ENCODE measurements at regions not wholly inside any gene's neighbourhood (a gene's known extent, or its start where the extent isn't known, plus 50 kb on each side); places are given as distances from the start of the nearest gene placed in this dataset.
"Not testable (repeated sequence)": the region's sequence is repeated elsewhere in the genome, so short reads cannot be mapped to it uniquely, and the experiment has no call there.

GRCh38 chr1:228555074-228555994 is 68.2 kb downstream of the RNF187 start:
- Histone ChIP-seq H3K4me1 (no peaks in the 10 kb centered on the region), H3K27ac (no peak overlapping the region), H3K27me3 (no peaks in the 10 kb centered on the region), H3K4me3 (no peak overlapping the region), H3K36me3 (no peaks in the 10 kb centered on the region), H3K9me3 (no peaks in the 10 kb centered on the region)
- intact Hi-C loops (cut with DNase I) = no loop called here
- ATAC-seq (peak; percentile 20), DNase-seq (peak; percentile 61)
- TF ChIP-seq, protein P1, sequence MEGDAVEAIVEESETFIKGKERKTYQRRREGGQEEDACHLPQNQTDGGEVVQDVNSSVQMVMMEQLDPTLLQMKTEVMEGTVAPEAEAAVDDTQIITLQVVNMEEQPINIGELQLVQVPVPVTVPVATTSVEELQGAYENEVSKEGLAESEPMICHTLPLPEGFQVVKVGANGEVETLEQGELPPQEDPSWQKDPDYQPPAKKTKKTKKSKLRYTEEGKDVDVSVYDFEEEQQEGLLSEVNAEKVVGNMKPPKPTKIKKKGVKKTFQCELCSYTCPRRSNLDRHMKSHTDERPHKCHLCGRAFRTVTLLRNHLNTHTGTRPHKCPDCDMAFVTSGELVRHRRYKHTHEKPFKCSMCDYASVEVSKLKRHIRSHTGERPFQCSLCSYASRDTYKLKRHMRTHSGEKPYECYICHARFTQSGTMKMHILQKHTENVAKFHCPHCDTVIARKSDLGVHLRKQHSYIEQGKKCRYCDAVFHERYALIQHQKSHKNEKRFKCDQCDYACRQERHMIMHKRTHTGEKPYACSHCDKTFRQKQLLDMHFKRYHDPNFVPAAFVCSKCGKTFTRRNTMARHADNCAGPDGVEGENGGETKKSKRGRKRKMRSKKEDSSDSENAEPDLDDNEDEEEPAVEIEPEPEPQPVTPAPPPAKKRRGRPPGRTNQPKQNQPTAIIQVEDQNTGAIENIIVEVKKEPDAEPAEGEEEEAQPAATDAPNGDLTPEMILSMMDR (IDR thresholded peaks at IDR 0.05) = no peak

GRCh38 chr1:228556634-228557430 is 69.7 kb downstream of the RNF187 start:
- H3K36me3 ChIP-seq; H3K9me3 ChIP-seq; intact Hi-C loops (cut with DNase I); H3K4me3 ChIP-seq; H3K27ac ChIP-seq; H3K4me1 ChIP-seq; ATAC-seq; H3K27me3 ChIP-seq; DNase-seq: not testable (repeated sequence)

Data from upper lobe of right lung (tissue), 1 donor.